Astrocyte (in vitro differentiated cells and primary cell): ENCODE measurements at regions not wholly inside any gene's neighbourhood (a gene's known extent, or its start where the extent isn't known, plus 50 kb on each side); places are given as distances from the start of the nearest gene placed in this dataset.

Source experiments
- DNase-seq: peaks from one replicate; pipeline ENCODE4 v3.0.0-alpha.2; 2010; ENCODE audit warnings: low read depth
- FAIRE-seq: peaks from 2 replicates; lab custom pipeline; 2011; peaks lifted over from hg19 to GRCh38; lab: Jason Lieb, UNC
- H2AFZ ChIP-seq: 2 replicates; pipeline ENCODE4 v1.6.0; 2012; ENCODE audit warnings: low read depth, low read length, inconsistent platforms
- H3K27ac ChIP-seq: 2 replicates; pipeline ENCODE4 v1.5.1; 2011; ENCODE audit warnings: low read depth, low read length, inconsistent platforms
- H3K27me3 ChIP-seq: 2 replicates; pipeline ENCODE4 v1.6.0; 2011; ENCODE audit warnings: low read length, inconsistent platforms; ENCODE audit not compliant: insufficient read depth
- H3K36me3 ChIP-seq: 2 replicates; pipeline ENCODE4 v1.5.1; 2011; ENCODE audit warnings: low read length, inconsistent platforms; ENCODE audit not compliant: insufficient read depth
- H3K4me1 ChIP-seq: 2 replicates; pipeline ENCODE4 v1.5.1; 2011; ENCODE audit warnings: low read length, inconsistent platforms; ENCODE audit not compliant: insufficient read depth
- H3K4me2 ChIP-seq: 2 replicates; pipeline ENCODE4 v1.6.0; 2012; ENCODE audit warnings: low read length, inconsistent platforms
- H3K4me3 ChIP-seq: 2 replicates; pipeline ENCODE4 v1.5.1; 2011; ENCODE audit warnings: low read depth, mild to moderate bottlenecking, low read length, inconsistent platforms; ENCODE audit not compliant: insufficient read depth
- H3K79me2 ChIP-seq: 2 replicates; pipeline ENCODE4 v1.6.0; 2012; ENCODE audit warnings: mild to moderate bottlenecking, low read length, inconsistent platforms; ENCODE audit not compliant: insufficient read depth
- H3K9ac ChIP-seq: 2 replicates; pipeline ENCODE4 v1.6.0; 2012; ENCODE audit warnings: mild to moderate bottlenecking, low read length, inconsistent platforms
- H3K9me3 ChIP-seq: 2 replicates; pipeline ENCODE4 v1.5.1; 2012; ENCODE audit warnings: low read depth, mild to moderate bottlenecking, low read length, inconsistent platforms; ENCODE audit not compliant: insufficient read depth
- H4K20me1 ChIP-seq: 2 replicates; pipeline ENCODE4 v1.6.0; 2012; ENCODE audit warnings: low read length, inconsistent platforms; ENCODE audit not compliant: insufficient read depth
- H3K27ac Mint-ChIP-seq: one replicate; pipeline ENCODE4 v1.8.0; 2021; ENCODE audit warnings: mild to moderate bottlenecking, mixed read lengths; ENCODE audit not compliant: unreplicated experiment
- H3K27me3 Mint-ChIP-seq: one replicate; pipeline ENCODE4 v1.8.0; 2021; ENCODE audit warnings: low read depth, mixed read lengths; ENCODE audit not compliant: unreplicated experiment
- H3K36me3 Mint-ChIP-seq: one replicate; pipeline ENCODE4 v1.8.0; 2021; ENCODE audit warnings: low read depth, mixed read lengths; ENCODE audit not compliant: unreplicated experiment
- H3K4me1 Mint-ChIP-seq: one replicate; pipeline ENCODE4 v1.8.0; 2021; ENCODE audit warnings: low read depth, mixed read lengths; ENCODE audit not compliant: unreplicated experiment
- H3K4me3 Mint-ChIP-seq: one replicate; pipeline ENCODE4 v1.8.0; 2021; ENCODE audit warnings: mild to moderate bottlenecking, moderate library complexity, mixed read lengths; ENCODE audit not compliant: unreplicated experiment
- H3K9me3 Mint-ChIP-seq: one replicate; pipeline ENCODE4 v1.8.0; 2021; ENCODE audit warnings: mild to moderate bottlenecking, mixed read lengths; ENCODE audit not compliant: unreplicated experiment
- CTCF ChIP-seq: IDR thresholded peaks from 2 replicates; pipeline ENCODE4 v1.5.1; 2011; ENCODE audit warnings: low read depth, mild to moderate bottlenecking, inconsistent platforms, low read length, moderate library complexity; ENCODE audit not compliant: insufficient read depth
- EZH2 ChIP-seq: IDR thresholded peaks from 2 replicates; pipeline ENCODE4 v1.6.1; 2012; ENCODE audit warnings: mild to moderate bottlenecking, low read length, inconsistent platforms; ENCODE audit not compliant: insufficient read depth

DNA sequence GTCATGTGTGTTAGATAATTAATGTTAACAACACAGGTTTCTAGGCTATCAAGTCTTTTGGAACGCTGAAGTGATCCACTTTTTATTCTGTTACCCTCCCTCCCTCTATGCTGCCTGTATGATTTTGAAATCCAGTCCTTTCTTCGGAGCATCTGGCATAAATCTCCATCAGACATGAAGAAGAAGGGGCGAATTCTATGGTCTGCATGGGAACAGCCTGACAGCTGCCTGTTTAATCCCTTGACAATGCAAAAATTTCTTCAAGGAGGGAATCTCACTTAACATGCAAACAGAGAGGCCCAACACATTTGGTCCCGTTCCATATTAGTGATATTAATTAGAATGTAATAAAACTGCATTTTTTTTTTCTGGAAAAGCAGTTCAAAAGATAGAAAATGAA is 145.2 kb downstream of the VGLL3 start:
- no peak overlapping the region for H3K4me3 ChIP-seq
- no peak overlapping the region for H3K27ac ChIP-seq
- no peak overlapping the region for H3K9ac ChIP-seq
- no peak overlapping the region for H3K4me2 ChIP-seq
- Mint-ChIP-seq H3K4me3 (no peak overlapping the region), H3K4me1 (no peaks in the 10 kb centered on the region), H3K27me3 (no peaks in the 10 kb centered on the region), H3K36me3 (no peaks in the 10 kb centered on the region), H3K9me3 (peaks cover 1% of the 10 kb centered on the region), H3K27ac (no peak overlapping the region)
- TF ChIP-seq CTCF, result no peak
- no peak for TF ChIP-seq EZH2
- DNase-seq, result no peak
- no peaks in the 10 kb centered on the region for H3K4me1 ChIP-seq
- no peaks in the 10 kb centered on the region for H3K9me3 ChIP-seq
- H3K79me2 ChIP-seq, result no peaks in the 10 kb centered on the region
- no peaks in the 10 kb centered on the region for H4K20me1 ChIP-seq
- no peak for FAIRE-seq
- no peaks in the 10 kb centered on the region for H3K27me3 ChIP-seq
- H2AFZ ChIP-seq, result no peak overlapping the region
- H3K36me3 ChIP-seq, result no peaks in the 10 kb centered on the region

DNA sequence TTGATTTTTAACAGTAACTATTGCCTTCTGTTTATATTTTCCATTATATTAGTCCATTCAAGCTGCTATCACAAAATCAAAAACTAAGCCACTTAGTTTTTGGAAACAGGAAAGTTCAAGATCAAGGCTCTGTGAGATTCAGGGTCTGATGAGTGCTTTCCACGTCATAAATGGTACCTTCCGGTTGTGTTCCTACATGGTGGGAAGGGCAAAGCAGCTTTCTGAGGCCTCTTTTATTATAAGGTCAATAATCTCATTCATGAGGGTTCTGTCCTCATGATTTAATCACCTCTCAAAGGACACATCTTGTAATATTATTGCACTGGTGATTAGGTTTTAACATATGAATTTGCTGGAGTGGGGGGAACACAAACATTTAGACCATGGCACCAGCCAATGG is 152.0 kb downstream of the VGLL3 start:
- Mint-ChIP-seq H3K4me3 (no peak overlapping the region), H3K27ac (no peak overlapping the region), H3K36me3 (no peaks in the 10 kb centered on the region), H3K27me3 (no peaks in the 10 kb centered on the region), H3K9me3 (no peaks in the 10 kb centered on the region), H3K4me1 (no peaks in the 10 kb centered on the region)
- Histone ChIP-seq H3K9me3 (no peaks in the 10 kb centered on the region), H3K4me1 (no peaks in the 10 kb centered on the region), H4K20me1 (no peaks in the 10 kb centered on the region), H3K79me2 (no peaks in the 10 kb centered on the region), H3K9ac (no peak overlapping the region), H3K4me2 (no peak overlapping the region), H3K27me3 (no peaks in the 10 kb centered on the region), H3K27ac (no peak overlapping the region), H3K4me3 (no peak overlapping the region), H3K36me3 (no peaks in the 10 kb centered on the region), H2AFZ (no peak overlapping the region)
- no peak for TF ChIP-seq EZH2
- no peak for FAIRE-seq
- DNase-seq, result no peak

DNA sequence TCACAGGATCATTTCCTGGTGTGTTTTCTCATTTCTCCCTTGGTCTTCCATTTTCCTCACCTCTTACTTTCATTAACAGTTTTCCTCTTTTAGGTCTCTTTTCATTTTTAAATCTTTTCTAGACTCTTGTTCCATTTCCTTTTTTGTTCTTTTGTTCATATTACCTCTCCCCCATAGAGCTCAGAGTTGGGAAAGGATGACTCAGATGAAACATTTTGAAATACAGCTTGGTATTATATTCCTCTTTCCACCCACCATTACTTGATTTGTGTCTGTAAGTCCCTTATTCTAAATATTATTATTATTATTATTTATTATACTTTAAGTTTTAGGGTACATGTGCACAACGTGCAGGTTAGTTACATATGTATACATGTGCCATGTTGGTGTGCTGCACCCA is 153.1 kb downstream of the VGLL3 start:
- no peaks in the 10 kb centered on the region for H3K27me3 ChIP-seq
- no peak for TF ChIP-seq CTCF
- no peaks in the 10 kb centered on the region for H3K36me3 Mint-ChIP-seq
- no peak overlapping the region for H3K9ac ChIP-seq
- H3K9me3 Mint-ChIP-seq, result no peaks in the 10 kb centered on the region
- DNase-seq (no peak), FAIRE-seq (no peak)
- H3K9me3 ChIP-seq, result no peaks in the 10 kb centered on the region
- H4K20me1 ChIP-seq, result no peaks in the 10 kb centered on the region
- H3K4me1 ChIP-seq, result no peaks in the 10 kb centered on the region
- H3K27ac ChIP-seq, result no peak overlapping the region
- H3K36me3 ChIP-seq, result no peaks in the 10 kb centered on the region
- H3K4me3 ChIP-seq, result no peak overlapping the region
- no peak overlapping the region for H3K4me3 Mint-ChIP-seq
- no peak overlapping the region for H2AFZ ChIP-seq
- H3K4me1 Mint-ChIP-seq, result no peaks in the 10 kb centered on the region
- H3K4me2 ChIP-seq, result no peak overlapping the region
- H3K27ac Mint-ChIP-seq, result no peak overlapping the region
- H3K79me2 ChIP-seq, result no peaks in the 10 kb centered on the region
- no peaks in the 10 kb centered on the region for H3K27me3 Mint-ChIP-seq
